ENCODE measurements at regions not wholly inside any gene's neighbourhood (a gene's known extent, or its start where the extent isn't known, plus 50 kb on each side); places are given as distances from the start of the nearest gene placed in this dataset.
"Not testable (repeated sequence)": the region's sequence is repeated elsewhere in the genome, so short reads cannot be mapped to it uniquely, and the experiment has no call there.

- not testable (repeated sequence) for DNase-seq (ENCODE audit: insufficient read length, low spot score); FAIRE-seq
These were observed 128.0 kb upstream of the CAV2 start for GRCh38 chr7:116371536-116371935.

GRCh38 chr7:116373229-116373628 lies 126.3 kb upstream of the CAV2 start:
- FAIRE-seq; DNase-seq (ENCODE audit: insufficient read length, low spot score): not testable (repeated sequence)

- FAIRE-seq: no peak
These were observed 121.8 kb upstream of the CAV2 start for GRCh38 chr7:116377721-116378120.

GRCh38 chr7:116380025-116380424 lies 119.5 kb upstream of the CAV2 start:
- DNase-seq (ENCODE audit: insufficient read length, low spot score) (no peak), FAIRE-seq (no peak)

More at GRCh38 chr7:116377721-116378120, 121.8 kb upstream of the CAV2 start:
- no peak for DNase-seq (ENCODE audit: insufficient read length, low spot score)

- DNase-seq (ENCODE audit: insufficient read length, low spot score) (no peak), FAIRE-seq (no peak)
These were observed 117.2 kb upstream of the CAV2 start for GRCh38 chr7:116382375-116382774.

- DNase-seq (ENCODE audit: insufficient read length, low spot score) (no peak), FAIRE-seq (no peak)
These were observed 114.5 kb upstream of the CAV2 start for GRCh38 chr7:116384936-116385635.

GRCh38 chr7:116386674-116387073 lies 112.9 kb upstream of the CAV2 start:
- FAIRE-seq: no peak
- DNase-seq (ENCODE audit: insufficient read length, low spot score): no peak

GRCh38 chr7:116390363-116390762 lies 109.2 kb upstream of the CAV2 start:
- DNase-seq (ENCODE audit: insufficient read length, low spot score): no peak
- FAIRE-seq: no peak

- FAIRE-seq (no peak), DNase-seq (ENCODE audit: insufficient read length, low spot score) (no peak)
These were observed 106.7 kb upstream of the CAV2 start for GRCh38 chr7:116392806-116393205.

- FAIRE-seq: no peak
- no peak for DNase-seq (ENCODE audit: insufficient read length, low spot score)
These were observed 105.9 kb upstream of the CAV2 start for GRCh38 chr7:116393654-116394053.

- no peak for FAIRE-seq
- no peak for DNase-seq (ENCODE audit: insufficient read length, low spot score)
These were observed 105.4 kb upstream of the CAV2 start for GRCh38 chr7:116394106-116394505.

- no peak for FAIRE-seq
- DNase-seq (ENCODE audit: insufficient read length, low spot score): no peak
These were observed 104.3 kb upstream of the CAV2 start for GRCh38 chr7:116395141-116395791.

GRCh38 chr7:116398672-116399071 lies 100.9 kb upstream of the CAV2 start:
- no peak for FAIRE-seq
- DNase-seq (ENCODE audit: insufficient read length, low spot score): no peak

GRCh38 chr7:116399819-116400218 lies 99.7 kb upstream of the CAV2 start:
- FAIRE-seq (no peak), DNase-seq (ENCODE audit: insufficient read length, low spot score) (no peak)

GRCh38 chr7:116400522-116400921 lies 99.0 kb upstream of the CAV2 start:
- FAIRE-seq: no peak
- DNase-seq (ENCODE audit: insufficient read length, low spot score): no peak

GRCh38 chr7:116401711-116402110 lies 97.8 kb upstream of the CAV2 start:
- DNase-seq (ENCODE audit: insufficient read length, low spot score) (no peak), FAIRE-seq (no peak)

- no peak for FAIRE-seq
- DNase-seq (ENCODE audit: insufficient read length, low spot score): no peak
These were observed 96.3 kb upstream of the CAV2 start for GRCh38 chr7:116403265-116403664.

- no peak for FAIRE-seq
These were observed 95.1 kb upstream of the CAV2 start for GRCh38 chr7:116404389-116404788.

GRCh38 chr7:116405810-116406209 lies 93.7 kb upstream of the CAV2 start:
- no peak for FAIRE-seq
- DNase-seq (ENCODE audit: insufficient read length, low spot score): no peak

More at GRCh38 chr7:116404389-116404788, 95.1 kb upstream of the CAV2 start:
- DNase-seq (ENCODE audit: insufficient read length, low spot score): no peak

GRCh38 chr7:116407165-116407564 lies 92.4 kb upstream of the CAV2 start:
- FAIRE-seq: no peak

GRCh38 chr7:116408166-116408565 lies 91.4 kb upstream of the CAV2 start:
- no peak for DNase-seq (ENCODE audit: insufficient read length, low spot score)

More at GRCh38 chr7:116407165-116407564, 92.4 kb upstream of the CAV2 start:
- DNase-seq (ENCODE audit: insufficient read length, low spot score): no peak

GRCh38 chr7:116408831-116409453 lies 90.6 kb upstream of the CAV2 start:
- not testable (repeated sequence) for FAIRE-seq; DNase-seq (ENCODE audit: insufficient read length, low spot score)

More at GRCh38 chr7:116408166-116408565, 91.4 kb upstream of the CAV2 start:
- FAIRE-seq: no peak
